Kidney epithelial cell (primary cell): ENCODE measurements at regions not wholly inside any gene's neighbourhood (a gene's known extent, or its start where the extent isn't known, plus 50 kb on each side); places are given as distances from the start of the nearest gene placed in this dataset.
"Not testable (repeated sequence)": the region's sequence is repeated elsewhere in the genome, so short reads cannot be mapped to it uniquely, and the experiment has no call there.

Experiments
- DNase-seq: peaks from one replicate; pipeline ENCODE4 v3.0.0-alpha.2; 2010; ENCODE audit warnings: low read depth
- H3K27me3 ChIP-seq: 2 replicates; pipeline ENCODE4 v1.6.0; 2011; ENCODE audit warnings: low read length; ENCODE audit not compliant: control insufficient read depth, insufficient read depth
- H3K36me3 ChIP-seq: 2 replicates; pipeline ENCODE4 v1.5.1; 2011; ENCODE audit warnings: low read length; ENCODE audit not compliant: control insufficient read depth, insufficient read depth
- H3K4me3 ChIP-seq: 2 replicates; pipeline ENCODE4 v1.5.1; 2011; ENCODE audit warnings: low read depth, mild to moderate bottlenecking, control low read depth, low read length
- CTCF ChIP-seq: IDR thresholded peaks from 2 replicates; pipeline ENCODE4 v1.5.1; 2011; ENCODE audit warnings: mild to moderate bottlenecking, moderate library complexity, low read length, control low read depth, inconsistent platforms; ENCODE audit not compliant: insufficient read depth, poor library complexity, severe bottlenecking

- DNase-seq = no peak
- Histone ChIP-seq H3K4me3 (no peak overlapping the region), H3K27me3 (no peaks in the 10 kb centered on the region), H3K36me3 (no peaks in the 10 kb centered on the region)
- no peak for TF ChIP-seq CTCF
These were observed 390.9 kb upstream of the SGCG start for GRCh38 chr13:22789916-22790315.

GRCh38 chr13:22793598-22794134 lies 387.1 kb upstream of the SGCG start:
- H3K36me3 ChIP-seq = no peaks in the 10 kb centered on the region
- no peak for TF ChIP-seq CTCF
- no peak overlapping the region for H3K4me3 ChIP-seq
- no peaks in the 10 kb centered on the region for H3K27me3 ChIP-seq
- peak; percentile 25 for DNase-seq

- no peak overlapping the region for H3K4me3 ChIP-seq
- DNase-seq = no peak
- H3K27me3 ChIP-seq = no peaks in the 10 kb centered on the region
- TF ChIP-seq CTCF = no peak
- no peaks in the 10 kb centered on the region for H3K36me3 ChIP-seq
These were observed 380.0 kb upstream of the SGCG start for GRCh38 chr13:22800526-22801401.

GRCh38 chr13:22801402-22802003 lies 379.3 kb upstream of the SGCG start:
- H3K36me3 ChIP-seq = no peaks in the 10 kb centered on the region
- peak; percentile 27 for TF ChIP-seq CTCF
- no peak for DNase-seq
- no peak overlapping the region for H3K4me3 ChIP-seq
- H3K27me3 ChIP-seq = no peaks in the 10 kb centered on the region

GRCh38 chr13:22812793-22813192 lies 368.0 kb upstream of the SGCG start:
- no peak for DNase-seq
- H3K4me3 ChIP-seq = no peak overlapping the region
- no peaks in the 10 kb centered on the region for H3K36me3 ChIP-seq
- no peaks in the 10 kb centered on the region for H3K27me3 ChIP-seq
- TF ChIP-seq CTCF = no peak

- H3K4me3 ChIP-seq, H3K36me3 ChIP-seq, H3K27me3 ChIP-seq, DNase-seq: not testable (repeated sequence)
These were observed 367.0 kb upstream of the SGCG start for GRCh38 chr13:22813531-22814377.

- DNase-seq, H3K27me3 ChIP-seq, H3K4me3 ChIP-seq, H3K36me3 ChIP-seq: not testable (repeated sequence)
These were observed 366.3 kb upstream of the SGCG start for GRCh38 chr13:22814433-22814832.
